ENCODE measurements at regions not wholly inside any gene's neighbourhood (a gene's known extent, or its start where the extent isn't known, plus 50 kb on each side); places are given as distances from the start of the nearest gene placed in this dataset.

GRCh38 chr10:58065529-58065815, 202.2 kb downstream of the IPMK start (continued):
- no peak for TF ChIP-seq USF2 (IDR thresholded peaks at IDR 0.05; ENCODE audit: borderline replicate concordance, low read depth, low read length)
- no peak for TF ChIP-seq CUX1 (IDR thresholded peaks at IDR 0.05; ENCODE audit: insufficient replicate concordance, low read depth, low read length)
- no peak for TF ChIP-seq POLR2AphosphoS2 (IDR thresholded peaks at IDR 0.05; ENCODE audit: low read depth, low read length)
- no peak for TF ChIP-seq KLF5 (IDR thresholded peaks at IDR 0.05; ENCODE audit: partially characterized antibody)
- TF ChIP-seq HDGF (IDR thresholded peaks at IDR 0.05): no peak
- no peak for TF ChIP-seq CEBPZ (IDR thresholded peaks at IDR 0.05; ENCODE audit: low read depth, low read length)
- TF ChIP-seq RUNX3 (IDR thresholded peaks at IDR 0.05; ENCODE audit: low read length): no peak
- no peak for TF ChIP-seq BCL3 (IDR thresholded peaks at IDR 0.05; ENCODE audit: borderline replicate concordance, insufficient read depth, low read depth, low read length, poor library complexity, severe bottlenecking)

All from GM12878 (cell line).